HT-29 (cell line): ENCODE measurements at regions not wholly inside any gene's neighbourhood (a gene's known extent, or its start where the extent isn't known, plus 50 kb on each side); places are given as distances from the start of the nearest gene placed in this dataset.
"Not testable (repeated sequence)": the region's sequence is repeated elsewhere in the genome, so short reads cannot be mapped to it uniquely, and the experiment has no call there.

Experiments
- DNase-seq: peaks from one replicate; pipeline ENCODE4 v3.0.0-alpha.2; 2015; ENCODE audit warnings: low spot score

DNA sequence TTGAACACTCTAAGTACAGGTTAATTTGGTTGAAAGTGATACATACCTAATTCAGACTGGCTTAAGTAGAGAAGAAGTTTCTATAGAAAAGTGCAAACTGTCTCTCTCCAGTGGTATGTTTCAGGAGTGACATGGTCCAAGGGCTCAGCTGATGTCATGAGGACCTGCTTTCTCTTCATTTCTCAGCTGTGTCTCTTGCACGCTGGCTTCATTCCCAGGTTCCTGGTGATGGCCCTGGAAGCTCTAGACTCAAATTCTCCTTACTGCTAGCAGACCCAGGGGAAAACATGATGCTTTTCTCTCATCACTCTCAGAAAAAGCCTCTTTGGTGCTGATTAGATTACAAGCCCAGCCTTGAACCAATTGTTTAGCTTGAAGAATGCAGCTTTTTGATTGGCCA lies 211.9 kb upstream of the CLINT1 start:
- no peak for DNase-seq

- no peak for DNase-seq
These were observed 210.9 kb upstream of the CLINT1 start for GRCh38 chr5:158069838-158070237.

GRCh38 chr5:158068964-158069363 lies 210.0 kb upstream of the CLINT1 start:
- DNase-seq: no peak

DNA sequence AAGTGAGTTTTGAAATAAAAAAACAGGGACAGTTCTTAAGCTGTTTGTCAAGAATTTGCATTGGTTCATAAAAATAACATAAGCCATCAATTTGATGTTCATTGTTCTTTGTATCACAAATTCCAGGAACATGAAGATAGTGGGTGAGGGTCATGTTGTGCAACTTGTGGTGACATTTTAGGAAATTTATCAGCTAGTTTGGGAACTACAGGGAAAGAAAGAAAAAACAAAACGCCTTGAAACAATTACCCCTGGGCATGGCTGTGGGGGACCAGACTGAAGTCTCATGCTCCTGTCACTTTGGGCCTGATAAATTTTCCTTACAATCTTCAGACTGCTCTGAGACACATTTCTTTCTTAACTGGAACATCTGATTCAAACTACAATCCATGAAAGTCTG lies 207.1 kb upstream of the CLINT1 start:
- DNase-seq: no peak

GRCh38 chr5:158064334-158065123 lies 205.6 kb upstream of the CLINT1 start:
- no peak for DNase-seq

- DNase-seq: no peak
These were observed 204.1 kb upstream of the CLINT1 start for GRCh38 chr5:158063052-158063451.

- no peak for DNase-seq
These were observed 202.5 kb upstream of the CLINT1 start for GRCh38 chr5:158061451-158061850.

GRCh38 chr5:158060212-158060611 lies 201.3 kb upstream of the CLINT1 start:
- no peak for DNase-seq

DNA sequence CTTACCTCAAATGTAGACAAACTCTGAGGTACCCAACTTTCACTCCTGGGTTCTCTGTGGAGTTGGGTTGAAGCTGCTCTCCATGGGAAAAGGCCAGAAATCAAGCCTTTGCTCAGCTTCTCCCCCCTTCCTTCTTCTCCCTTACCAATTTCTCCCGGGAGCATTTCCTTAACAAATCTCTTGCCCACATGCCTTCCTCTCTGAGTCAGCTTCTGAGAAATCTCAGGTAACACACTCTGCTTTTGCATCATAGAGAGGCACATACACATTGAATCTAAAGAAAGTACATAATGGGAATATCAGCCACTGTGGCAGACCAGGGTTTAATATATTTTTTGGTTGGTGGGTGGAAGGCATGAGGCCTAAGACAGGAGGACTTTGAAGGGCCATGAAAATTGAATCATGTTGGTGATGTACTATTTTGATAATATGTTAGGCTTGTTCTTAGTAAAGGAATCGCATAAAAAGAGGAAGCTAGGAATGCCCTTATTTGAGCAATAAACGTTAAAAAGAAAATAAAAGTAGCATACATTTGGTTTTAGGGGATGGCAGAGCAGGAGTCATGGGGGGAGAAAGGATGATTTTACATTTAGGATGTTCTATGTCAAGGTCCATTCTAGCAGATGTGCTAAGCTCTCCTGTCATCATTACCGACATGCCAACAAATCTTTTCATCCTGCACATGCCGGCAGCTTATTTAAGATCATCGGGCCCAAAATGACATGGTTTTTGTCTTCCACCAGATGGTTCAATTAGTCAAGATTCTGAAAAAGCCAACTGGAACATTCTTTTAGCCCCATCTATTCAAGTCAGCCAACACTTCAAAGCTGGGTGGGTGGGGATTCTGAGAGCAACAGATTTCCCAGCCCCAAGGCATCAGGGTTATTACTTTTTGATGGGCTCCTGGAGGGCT lies 199.5 kb upstream of the CLINT1 start:
- no peak for DNase-seq

GRCh38 chr5:158056130-158056825 lies 197.3 kb upstream of the CLINT1 start:
- DNase-seq: no peak

- DNase-seq: no peak
These were observed 196.2 kb upstream of the CLINT1 start for GRCh38 chr5:158055111-158055501.

GRCh38 chr5:158054223-158055110 lies 195.5 kb upstream of the CLINT1 start:
- no peak for DNase-seq

DNA sequence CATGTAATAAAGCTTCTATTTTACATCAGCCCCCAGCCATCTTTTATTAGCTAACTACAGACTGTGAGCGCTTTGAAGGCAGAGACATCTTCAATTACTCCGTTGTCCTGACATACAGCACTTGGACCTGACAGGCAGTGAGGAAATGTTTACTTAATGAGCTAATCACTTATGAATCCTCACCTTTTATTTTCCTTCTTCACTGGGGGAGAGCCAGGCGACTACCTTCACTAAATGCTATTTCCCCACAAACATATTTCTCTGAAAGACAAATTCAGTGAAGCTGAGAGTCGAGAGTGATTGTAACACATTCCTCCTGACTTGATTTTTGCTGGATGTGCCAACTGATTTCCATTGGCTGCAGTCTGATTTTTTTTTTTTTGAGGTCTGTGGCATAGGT lies 192.1 kb upstream of the CLINT1 start:
- no peak for DNase-seq

GRCh38 chr5:158050421-158050820 lies 191.5 kb upstream of the CLINT1 start:
- no peak for DNase-seq

- no peak for DNase-seq
These were observed 190.5 kb upstream of the CLINT1 start for GRCh38 chr5:158049459-158049858.

- DNase-seq: no peak
These were observed 186.8 kb upstream of the CLINT1 start for GRCh38 chr5:158045696-158046095.

DNA sequence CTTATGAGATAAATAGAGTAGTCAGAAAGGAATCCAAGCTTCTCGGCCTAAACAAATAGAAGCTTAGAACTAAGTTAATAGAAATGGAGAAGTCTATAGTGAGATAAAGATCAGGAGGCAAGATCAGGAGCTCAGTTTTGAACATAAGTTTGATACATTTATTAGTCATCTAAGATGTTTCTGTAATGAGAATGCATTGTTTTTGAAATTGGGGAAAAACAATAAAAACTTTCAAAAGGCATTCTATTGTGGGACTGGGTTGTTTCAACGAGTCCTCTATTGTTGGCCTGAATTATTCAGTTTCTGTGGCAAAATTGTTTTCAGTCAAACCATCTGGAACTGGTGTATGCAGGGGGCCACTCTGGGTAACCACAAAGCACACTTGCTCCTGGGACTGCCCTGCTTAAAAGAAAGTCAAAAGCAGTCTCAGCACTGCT lies 181.0 kb upstream of the CLINT1 start:
- DNase-seq: no peak

DNA sequence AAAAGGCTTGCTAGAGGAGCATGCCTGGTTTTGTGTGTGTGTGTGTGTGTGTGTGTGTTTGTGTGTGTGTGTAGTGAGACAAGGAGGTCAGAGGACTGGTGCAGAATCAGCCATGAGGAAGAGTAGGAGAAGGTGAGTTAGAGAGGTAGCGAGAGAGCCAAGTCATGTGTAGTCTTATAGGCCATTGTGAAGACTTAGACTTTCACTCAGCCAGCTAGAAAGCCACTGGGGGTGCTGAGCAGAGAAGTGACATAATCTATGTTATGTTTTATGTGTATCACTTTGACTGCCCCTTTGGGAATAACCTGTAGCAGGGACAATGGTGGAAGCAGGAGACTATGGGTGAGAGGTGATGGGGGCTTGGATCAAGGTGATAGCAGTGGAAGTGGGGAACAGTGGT lies 180.5 kb upstream of the CLINT1 start:
- no peak for DNase-seq

DNA sequence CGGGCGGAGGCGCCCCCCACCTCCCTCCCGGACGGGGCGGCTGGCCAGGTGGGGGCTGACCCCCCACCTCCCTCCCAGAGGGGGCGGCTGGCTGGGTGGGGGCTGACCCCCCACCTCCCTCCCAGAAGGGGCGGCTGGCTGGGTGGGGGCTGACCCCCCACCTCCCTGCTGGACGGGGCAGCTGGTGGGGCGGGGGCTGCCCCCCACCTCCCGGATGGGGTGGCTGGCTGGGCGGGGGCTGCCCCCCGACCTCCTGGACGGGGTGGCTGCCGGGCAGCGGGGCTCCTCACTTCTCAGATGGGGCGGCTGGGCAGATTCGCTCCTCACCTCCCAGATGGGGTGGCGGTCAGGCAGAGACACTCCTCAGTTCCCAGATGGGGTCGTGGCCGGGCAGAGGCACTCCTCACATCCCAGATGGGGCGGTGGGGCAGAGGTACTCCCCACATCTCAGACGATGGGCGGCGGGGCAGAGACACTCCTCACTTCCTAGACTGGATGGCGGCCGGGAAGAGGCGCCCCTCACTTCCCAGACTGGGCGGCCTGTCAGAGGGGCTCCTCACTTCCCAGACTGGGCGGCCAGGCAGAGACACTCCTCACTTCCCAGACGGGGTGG lies 178.1 kb upstream of the CLINT1 start:
- not testable (repeated sequence) for DNase-seq

- DNase-seq: not testable (repeated sequence)
These were observed 175.6 kb upstream of the CLINT1 start for GRCh38 chr5:158034586-158034985.

DNA sequence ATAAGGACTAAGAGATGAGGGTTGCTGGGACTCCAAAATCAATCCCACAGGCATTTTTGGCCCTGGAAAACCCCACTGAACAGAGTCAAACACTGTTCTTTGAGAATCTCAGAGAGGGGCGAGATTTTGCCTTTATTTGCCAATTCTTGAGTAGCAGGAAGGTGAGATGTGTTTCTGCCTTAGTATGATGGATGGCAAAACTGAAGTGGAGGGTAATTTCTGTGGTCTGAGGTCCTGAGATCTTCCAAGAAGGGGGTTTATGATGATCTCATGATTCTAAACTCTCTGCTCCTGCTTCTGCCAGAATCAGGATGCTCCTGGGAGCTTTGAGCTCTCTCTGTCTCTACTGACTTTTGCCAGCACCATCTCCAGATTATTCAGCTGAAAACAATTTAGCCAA lies 174.8 kb upstream of the CLINT1 start:
- DNase-seq: no peak
